ENCODE measurements at regions not wholly inside any gene's neighbourhood (a gene's known extent, or its start where the extent isn't known, plus 50 kb on each side); places are given as distances from the start of the nearest gene placed in this dataset.

- no peak overlapping the region for H3K4me3 Mint-ChIP-seq (ENCODE audit: unreplicated experiment)
- no peak overlapping the region for H3K27ac Mint-ChIP-seq (ENCODE audit: unreplicated experiment)
- no peak for TF ChIP-seq CTCF (IDR thresholded peaks at IDR 0.05; ENCODE audit: unreplicated experiment)
- H3K9me3 Mint-ChIP-seq (ENCODE audit: unreplicated experiment) = no peaks in the 10 kb centered on the region
- peaks cover 9% of the 10 kb centered on the region for H3K27me3 Mint-ChIP-seq (ENCODE audit: unreplicated experiment)
- peaks cover 4% of the 10 kb centered on the region for H3K4me1 Mint-ChIP-seq (ENCODE audit: unreplicated experiment)
- no peak for DNase-seq (ENCODE audit: low spot score)
- H3K36me3 Mint-ChIP-seq (ENCODE audit: low read depth, unreplicated experiment) = no peaks in the 10 kb centered on the region
Observed at GRCh38 chr5:159439002-159439401, 108.7 kb upstream of the IL12B start.

DNA sequence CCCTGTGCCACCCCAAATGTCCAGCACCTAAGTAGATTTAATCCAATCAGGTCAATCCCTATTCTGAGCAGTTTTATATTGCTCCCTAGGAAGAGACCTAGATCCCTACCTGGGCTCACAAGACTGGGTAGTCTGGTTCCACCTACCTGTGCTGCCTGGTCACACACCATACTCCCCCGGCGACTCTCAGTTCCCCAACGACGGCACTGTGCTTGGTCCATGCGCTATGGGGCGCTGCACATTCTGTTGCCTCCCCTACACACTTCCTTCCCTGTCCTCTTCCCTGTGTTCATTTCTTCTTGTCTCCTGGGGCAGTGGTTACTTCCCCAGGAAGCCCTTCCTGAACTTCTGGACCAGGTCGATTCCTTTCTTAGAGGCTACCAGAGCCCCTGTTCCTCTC is 109.9 kb upstream of the IL12B start:
- Mint-ChIP-seq H3K9me3 (ENCODE audit: unreplicated experiment) (no peaks in the 10 kb centered on the region), H3K27me3 (ENCODE audit: unreplicated experiment) (peaks cover 6% of the 10 kb centered on the region), H3K36me3 (ENCODE audit: low read depth, unreplicated experiment) (no peaks in the 10 kb centered on the region), H3K4me3 (ENCODE audit: unreplicated experiment) (no peak overlapping the region), H3K4me1 (ENCODE audit: unreplicated experiment) (peaks cover 4% of the 10 kb centered on the region), H3K27ac (ENCODE audit: unreplicated experiment) (no peak overlapping the region)
- no peak for TF ChIP-seq CTCF (IDR thresholded peaks at IDR 0.05; ENCODE audit: unreplicated experiment)
- DNase-seq (ENCODE audit: low spot score) = no peak

DNA sequence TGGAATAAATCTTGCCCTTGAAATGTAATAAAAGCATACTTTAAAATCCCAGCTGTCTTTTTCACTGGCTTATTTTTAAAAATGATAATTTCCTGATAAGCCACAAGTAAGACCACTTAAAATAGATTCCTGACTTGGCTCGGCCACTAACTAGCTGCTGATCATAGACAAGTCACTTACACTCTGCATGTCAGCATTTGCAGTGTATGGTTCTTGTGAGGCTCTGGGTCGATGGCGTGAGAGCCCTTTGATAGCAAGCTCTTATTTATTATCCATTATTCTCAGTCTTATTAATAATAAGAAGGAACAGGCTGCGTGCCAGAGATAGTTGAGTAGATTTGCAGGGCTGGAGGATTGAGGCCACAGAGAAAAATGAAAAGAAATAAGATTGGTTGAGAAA is 110.7 kb upstream of the IL12B start:
- H3K27ac Mint-ChIP-seq (ENCODE audit: unreplicated experiment) = no peak overlapping the region
- H3K9me3 Mint-ChIP-seq (ENCODE audit: unreplicated experiment) = no peaks in the 10 kb centered on the region
- TF ChIP-seq CTCF (IDR thresholded peaks at IDR 0.05; ENCODE audit: unreplicated experiment) = no peak
- H3K4me3 Mint-ChIP-seq (ENCODE audit: unreplicated experiment) = no peak overlapping the region
- peaks cover 4% of the 10 kb centered on the region for H3K4me1 Mint-ChIP-seq (ENCODE audit: unreplicated experiment)
- H3K27me3 Mint-ChIP-seq (ENCODE audit: unreplicated experiment) = peaks cover 5% of the 10 kb centered on the region
- DNase-seq (ENCODE audit: low spot score) = no peak
- H3K36me3 Mint-ChIP-seq (ENCODE audit: low read depth, unreplicated experiment) = no peaks in the 10 kb centered on the region

GRCh38 chr5:159441441-159441840 is 111.2 kb upstream of the IL12B start:
- H3K4me1 Mint-ChIP-seq (ENCODE audit: unreplicated experiment) = peaks cover 4% of the 10 kb centered on the region
- TF ChIP-seq CTCF (IDR thresholded peaks at IDR 0.05; ENCODE audit: unreplicated experiment) = peak; percentile 27
- H3K9me3 Mint-ChIP-seq (ENCODE audit: unreplicated experiment) = no peaks in the 10 kb centered on the region
- no peak overlapping the region for H3K27ac Mint-ChIP-seq (ENCODE audit: unreplicated experiment)
- peaks cover 5% of the 10 kb centered on the region for H3K27me3 Mint-ChIP-seq (ENCODE audit: unreplicated experiment)
- peak; percentile 41 for DNase-seq (ENCODE audit: low spot score)
- H3K36me3 Mint-ChIP-seq (ENCODE audit: low read depth, unreplicated experiment) = no peaks in the 10 kb centered on the region
- H3K4me3 Mint-ChIP-seq (ENCODE audit: unreplicated experiment) = no peak overlapping the region

- Mint-ChIP-seq H3K27me3 (ENCODE audit: unreplicated experiment) (peaks cover 5% of the 10 kb centered on the region), H3K9me3 (ENCODE audit: unreplicated experiment) (no peaks in the 10 kb centered on the region), H3K4me1 (ENCODE audit: unreplicated experiment) (peaks cover 4% of the 10 kb centered on the region), H3K27ac (ENCODE audit: unreplicated experiment) (no peak overlapping the region), H3K4me3 (ENCODE audit: unreplicated experiment) (no peak overlapping the region), H3K36me3 (ENCODE audit: low read depth, unreplicated experiment) (no peaks in the 10 kb centered on the region)
- no peak for DNase-seq (ENCODE audit: low spot score)
- no peak for TF ChIP-seq CTCF (IDR thresholded peaks at IDR 0.05; ENCODE audit: unreplicated experiment)
Observed at GRCh38 chr5:159442206-159442850, 112.0 kb upstream of the IL12B start.
